Fibroblast of pulmonary artery (primary cell): ENCODE measurements at regions not wholly inside any gene's neighbourhood (a gene's known extent, or its start where the extent isn't known, plus 50 kb on each side); places are given as distances from the start of the nearest gene placed in this dataset.

Source experiments
- DNase-seq: peaks from one replicate; pipeline ENCODE4 v3.0.0-alpha.2; 2010; ENCODE audit warnings: low read depth
- H3K4me3 ChIP-seq: replicated peaks from 2 replicates; pipeline ENCODE4 v1.5.1; 2011; ENCODE audit warnings: low read depth, mild to moderate bottlenecking, control low read depth, low read length, moderate library complexity
- CTCF ChIP-seq: IDR thresholded peaks from 2 replicates; pipeline ENCODE4 v1.5.1; 2011; ENCODE audit warnings: mild to moderate bottlenecking, control low read depth, low read length, inconsistent platforms; ENCODE audit errors: missing control alignments

DNA sequence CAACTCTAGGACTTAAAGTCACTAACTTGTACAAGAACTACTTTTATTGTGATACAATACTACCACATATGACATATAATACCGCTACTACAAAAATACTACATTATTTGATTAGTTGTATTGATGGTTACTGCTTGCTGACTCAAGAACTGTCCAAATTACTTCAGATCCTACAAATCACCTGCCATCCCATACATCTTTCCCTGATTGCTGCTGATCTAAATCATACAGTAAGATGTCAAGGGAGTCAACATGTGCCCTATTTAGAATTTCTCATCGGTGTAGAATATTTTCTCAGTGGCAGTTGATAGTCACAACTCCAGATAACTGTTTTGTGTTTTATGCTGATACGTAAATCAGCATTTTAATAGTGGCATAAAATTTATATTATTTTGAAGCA, 161.0 kb upstream of the DSEL start:
- H3K4me3 ChIP-seq = no peak overlapping the region
- TF ChIP-seq CTCF = no peak
- no peak for DNase-seq

- TF ChIP-seq CTCF = no peak
- DNase-seq = no peak
- H3K4me3 ChIP-seq = no peak overlapping the region
Observed at GRCh38 chr18:67672716-67673115, 156.2 kb upstream of the DSEL start.

DNA sequence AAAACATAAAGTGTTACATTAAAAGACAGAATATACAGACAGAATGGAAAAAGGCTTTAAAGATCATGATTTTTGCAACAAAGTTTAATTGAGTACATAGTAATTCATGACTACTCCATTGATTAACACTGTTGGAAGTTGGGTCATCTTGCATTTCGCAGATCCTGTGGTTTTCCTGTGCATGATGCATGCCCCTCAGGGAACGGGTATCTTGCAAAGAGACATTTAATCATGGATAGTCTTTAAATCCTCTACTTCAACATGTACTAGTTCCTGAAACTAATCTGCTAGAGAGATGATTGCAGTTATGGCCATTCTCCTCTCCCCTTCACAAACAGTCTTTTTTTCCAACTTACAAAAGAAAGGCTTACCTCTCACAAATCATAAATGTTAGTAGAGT, 155.6 kb upstream of the DSEL start:
- DNase-seq = no peak

GRCh38 chr18:67670024-67670543, 153.6 kb upstream of the DSEL start:
- no peak for TF ChIP-seq CTCF
- no peak overlapping the region for H3K4me3 ChIP-seq

More for the DNA sequence above, 155.6 kb upstream of the DSEL start:
- no peak overlapping the region for H3K4me3 ChIP-seq
- no peak for TF ChIP-seq CTCF

DNA sequence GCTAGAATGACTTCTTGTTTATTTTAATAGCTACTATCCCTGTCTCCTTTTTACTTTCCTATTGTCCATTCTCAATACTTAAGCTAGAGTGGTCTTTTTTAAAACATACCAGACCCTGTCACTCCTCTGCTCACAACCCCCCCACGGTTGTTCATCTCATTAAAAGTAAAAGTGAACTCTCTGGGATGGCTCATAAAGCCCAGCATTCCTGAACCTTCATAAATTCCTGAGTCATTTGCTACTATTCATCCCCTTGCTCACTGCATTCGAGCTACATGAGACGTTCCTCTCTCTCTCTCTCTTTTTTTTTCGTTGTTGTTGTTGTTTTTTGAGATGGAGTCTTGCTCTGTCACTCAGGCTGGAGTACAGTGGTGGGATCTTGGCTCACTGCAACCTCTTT, 148.7 kb upstream of the DSEL start:
- peak; percentile 30 for DNase-seq
- no peak for TF ChIP-seq CTCF
- H3K4me3 ChIP-seq = no peak overlapping the region

More at GRCh38 chr18:67670024-67670543, 153.6 kb upstream of the DSEL start:
- DNase-seq = peak; percentile 90

DNA sequence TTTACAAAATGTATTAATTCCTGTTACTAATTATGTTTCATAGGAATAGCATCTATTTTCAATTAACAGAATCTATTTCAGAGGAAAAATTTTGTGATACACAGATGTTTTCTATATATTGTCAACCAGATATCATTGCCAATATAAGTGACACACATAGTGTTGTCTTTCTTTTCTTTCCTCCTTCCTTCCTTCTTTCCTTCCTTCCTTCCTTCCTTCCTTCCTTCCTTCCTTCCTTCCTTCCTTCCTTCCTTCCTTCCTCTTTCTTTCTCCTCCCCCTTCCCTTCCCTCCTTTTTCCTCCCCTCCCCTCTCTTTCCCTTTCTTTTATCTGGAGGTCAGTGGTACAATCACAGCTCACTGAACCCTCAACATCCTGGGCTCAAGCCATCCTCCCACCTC, 146.5 kb upstream of the DSEL start:
- no peak for DNase-seq
- H3K4me3 ChIP-seq = no peak overlapping the region
- TF ChIP-seq CTCF = no peak

DNA sequence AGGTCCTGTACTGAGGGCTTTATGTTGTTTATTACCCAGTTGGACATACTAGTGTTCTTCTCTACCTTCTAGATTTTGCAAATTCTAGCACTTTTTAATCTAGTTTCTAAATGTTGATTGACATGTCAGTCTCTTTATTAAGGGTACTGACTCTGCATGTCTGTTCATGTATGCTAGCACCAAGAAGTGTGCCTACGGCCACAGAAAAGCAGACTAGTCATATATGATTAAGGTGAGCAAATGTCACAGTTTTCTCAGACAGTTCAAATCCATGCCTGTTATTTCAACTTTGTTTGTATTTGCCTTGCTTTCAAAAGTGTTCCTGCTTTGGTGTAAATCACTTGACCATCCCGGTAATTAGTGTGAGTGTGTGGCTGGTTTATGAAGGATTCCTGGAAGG, 145.0 kb upstream of the DSEL start:
- no peak for TF ChIP-seq CTCF

More for the DNA sequence above, 145.0 kb upstream of the DSEL start:
- H3K4me3 ChIP-seq = no peak overlapping the region
- no peak for DNase-seq
